ENCODE measurements at regions not wholly inside any gene's neighbourhood (a gene's known extent, or its start where the extent isn't known, plus 50 kb on each side); places are given as distances from the start of the nearest gene placed in this dataset.

DNA sequence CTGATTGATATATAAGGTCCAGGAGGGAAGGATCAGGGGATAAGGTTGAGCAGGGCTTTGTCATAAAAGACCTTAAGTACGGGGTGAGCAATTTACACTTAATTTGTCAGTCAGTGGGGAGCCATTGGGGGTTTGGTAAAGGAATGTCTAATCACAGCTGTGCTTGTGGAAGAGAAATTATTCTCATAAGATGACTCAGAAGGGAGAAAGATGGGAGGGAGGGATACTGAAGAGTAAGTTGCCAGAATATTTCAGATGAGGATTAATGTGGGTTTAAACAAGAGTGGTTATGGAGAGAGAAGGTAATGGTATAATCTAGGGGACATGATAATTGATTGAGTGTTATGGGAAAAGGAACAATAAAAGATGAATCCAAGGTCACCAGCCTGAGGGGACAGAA is 500.1 kb upstream of the CCDC196 start:
- TF ChIP-seq, protein P1, sequence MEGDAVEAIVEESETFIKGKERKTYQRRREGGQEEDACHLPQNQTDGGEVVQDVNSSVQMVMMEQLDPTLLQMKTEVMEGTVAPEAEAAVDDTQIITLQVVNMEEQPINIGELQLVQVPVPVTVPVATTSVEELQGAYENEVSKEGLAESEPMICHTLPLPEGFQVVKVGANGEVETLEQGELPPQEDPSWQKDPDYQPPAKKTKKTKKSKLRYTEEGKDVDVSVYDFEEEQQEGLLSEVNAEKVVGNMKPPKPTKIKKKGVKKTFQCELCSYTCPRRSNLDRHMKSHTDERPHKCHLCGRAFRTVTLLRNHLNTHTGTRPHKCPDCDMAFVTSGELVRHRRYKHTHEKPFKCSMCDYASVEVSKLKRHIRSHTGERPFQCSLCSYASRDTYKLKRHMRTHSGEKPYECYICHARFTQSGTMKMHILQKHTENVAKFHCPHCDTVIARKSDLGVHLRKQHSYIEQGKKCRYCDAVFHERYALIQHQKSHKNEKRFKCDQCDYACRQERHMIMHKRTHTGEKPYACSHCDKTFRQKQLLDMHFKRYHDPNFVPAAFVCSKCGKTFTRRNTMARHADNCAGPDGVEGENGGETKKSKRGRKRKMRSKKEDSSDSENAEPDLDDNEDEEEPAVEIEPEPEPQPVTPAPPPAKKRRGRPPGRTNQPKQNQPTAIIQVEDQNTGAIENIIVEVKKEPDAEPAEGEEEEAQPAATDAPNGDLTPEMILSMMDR (conservative IDR thresholded peaks at IDR 0.05; ENCODE audit: low read depth in 2 of 2), result no peak
- TF ChIP-seq POLR2AphosphoS5 (IDR thresholded peaks at IDR 0.05; ENCODE audit: low read depth) (no peak), ZNF331 (CRISPR knock-in tag; IDR thresholded peaks at IDR 0.05; ENCODE audit: low read depth) (no peak)
- TF ChIP-seq, protein P2, sequence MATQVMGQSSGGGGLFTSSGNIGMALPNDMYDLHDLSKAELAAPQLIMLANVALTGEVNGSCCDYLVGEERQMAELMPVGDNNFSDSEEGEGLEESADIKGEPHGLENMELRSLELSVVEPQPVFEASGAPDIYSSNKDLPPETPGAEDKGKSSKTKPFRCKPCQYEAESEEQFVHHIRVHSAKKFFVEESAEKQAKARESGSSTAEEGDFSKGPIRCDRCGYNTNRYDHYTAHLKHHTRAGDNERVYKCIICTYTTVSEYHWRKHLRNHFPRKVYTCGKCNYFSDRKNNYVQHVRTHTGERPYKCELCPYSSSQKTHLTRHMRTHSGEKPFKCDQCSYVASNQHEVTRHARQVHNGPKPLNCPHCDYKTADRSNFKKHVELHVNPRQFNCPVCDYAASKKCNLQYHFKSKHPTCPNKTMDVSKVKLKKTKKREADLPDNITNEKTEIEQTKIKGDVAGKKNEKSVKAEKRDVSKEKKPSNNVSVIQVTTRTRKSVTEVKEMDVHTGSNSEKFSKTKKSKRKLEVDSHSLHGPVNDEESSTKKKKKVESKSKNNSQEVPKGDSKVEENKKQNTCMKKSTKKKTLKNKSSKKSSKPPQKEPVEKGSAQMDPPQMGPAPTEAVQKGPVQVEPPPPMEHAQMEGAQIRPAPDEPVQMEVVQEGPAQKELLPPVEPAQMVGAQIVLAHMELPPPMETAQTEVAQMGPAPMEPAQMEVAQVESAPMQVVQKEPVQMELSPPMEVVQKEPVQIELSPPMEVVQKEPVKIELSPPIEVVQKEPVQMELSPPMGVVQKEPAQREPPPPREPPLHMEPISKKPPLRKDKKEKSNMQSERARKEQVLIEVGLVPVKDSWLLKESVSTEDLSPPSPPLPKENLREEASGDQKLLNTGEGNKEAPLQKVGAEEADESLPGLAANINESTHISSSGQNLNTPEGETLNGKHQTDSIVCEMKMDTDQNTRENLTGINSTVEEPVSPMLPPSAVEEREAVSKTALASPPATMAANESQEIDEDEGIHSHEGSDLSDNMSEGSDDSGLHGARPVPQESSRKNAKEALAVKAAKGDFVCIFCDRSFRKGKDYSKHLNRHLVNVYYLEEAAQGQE (IDR thresholded peaks at IDR 0.05; ENCODE audit: unreplicated experiment), result no peak
